ENCODE measurements at regions not wholly inside any gene's neighbourhood (a gene's known extent, or its start where the extent isn't known, plus 50 kb on each side); places are given as distances from the start of the nearest gene placed in this dataset.

GRCh38 chr5:174275959-174276358 is 230.5 kb downstream of the NSG2 start:
- Mint-ChIP-seq H3K4me1 (no peaks in the 10 kb centered on the region), H3K4me3 (no peak overlapping the region), H3K27me3 (ENCODE audit: low read depth) (peaks cover 70% of the 10 kb centered on the region), H3K36me3 (no peaks in the 10 kb centered on the region), H3K27ac (no peak overlapping the region), H3K9me3 (no peaks in the 10 kb centered on the region)
- no peak for TF ChIP-seq CTCF (IDR thresholded peaks at IDR 0.05; ENCODE audit: unreplicated experiment)
- DNase-seq (ENCODE audit: low spot score in 2 of 2, unreplicated experiment in 2 of 2): no peak

- no peak for DNase-seq (ENCODE audit: low spot score in 2 of 2, unreplicated experiment in 2 of 2)
- no peaks in the 10 kb centered on the region for H3K9me3 Mint-ChIP-seq
- no peak for TF ChIP-seq CTCF (IDR thresholded peaks at IDR 0.05; ENCODE audit: unreplicated experiment)
- H3K36me3 Mint-ChIP-seq: no peaks in the 10 kb centered on the region
- no peaks in the 10 kb centered on the region for H3K4me1 Mint-ChIP-seq
- H3K4me3 Mint-ChIP-seq: no peak overlapping the region
- H3K27ac Mint-ChIP-seq: no peak overlapping the region
- peaks cover 84% of the 10 kb centered on the region for H3K27me3 Mint-ChIP-seq (ENCODE audit: low read depth)
Measured at GRCh38 chr5:174281089-174281760, 235.7 kb downstream of the NSG2 start.

GRCh38 chr5:174281855-174282254 is 236.3 kb downstream of the NSG2 start:
- Mint-ChIP-seq H3K4me3 (no peak overlapping the region), H3K27me3 (ENCODE audit: low read depth) (peaks cover 86% of the 10 kb centered on the region), H3K9me3 (no peaks in the 10 kb centered on the region), H3K27ac (no peak overlapping the region), H3K4me1 (no peaks in the 10 kb centered on the region), H3K36me3 (no peaks in the 10 kb centered on the region)
- TF ChIP-seq CTCF (IDR thresholded peaks at IDR 0.05; ENCODE audit: unreplicated experiment): no peak
- no peak for DNase-seq (ENCODE audit: low spot score in 2 of 2, unreplicated experiment in 2 of 2)

- Mint-ChIP-seq H3K27ac (no peak overlapping the region), H3K36me3 (no peaks in the 10 kb centered on the region)
Measured at GRCh38 chr5:174282391-174282790, 236.9 kb downstream of the NSG2 start.

GRCh38 chr5:174283211-174284005 is 237.9 kb downstream of the NSG2 start:
- Mint-ChIP-seq H3K36me3 (no peaks in the 10 kb centered on the region), H3K4me1 (no peaks in the 10 kb centered on the region), H3K9me3 (no peaks in the 10 kb centered on the region), H3K27ac (no peak overlapping the region), H3K4me3 (no peak overlapping the region), H3K27me3 (ENCODE audit: low read depth) (peaks cover 88% of the 10 kb centered on the region)
- TF ChIP-seq CTCF (IDR thresholded peaks at IDR 0.05; ENCODE audit: unreplicated experiment): no peak
- DNase-seq (ENCODE audit: low spot score in 2 of 2, unreplicated experiment in 2 of 2): no peak

More at GRCh38 chr5:174282391-174282790, 236.9 kb downstream of the NSG2 start:
- H3K4me1 Mint-ChIP-seq: no peaks in the 10 kb centered on the region
- DNase-seq (ENCODE audit: low spot score in 2 of 2, unreplicated experiment in 2 of 2): no peak
- no peaks in the 10 kb centered on the region for H3K9me3 Mint-ChIP-seq
- no peak for TF ChIP-seq CTCF (IDR thresholded peaks at IDR 0.05; ENCODE audit: unreplicated experiment)
- peaks cover 84% of the 10 kb centered on the region for H3K27me3 Mint-ChIP-seq (ENCODE audit: low read depth)
- H3K4me3 Mint-ChIP-seq: no peak overlapping the region
